DND-41 (cell line): ENCODE measurements at regions not wholly inside any gene's neighbourhood (a gene's known extent, or its start where the extent isn't known, plus 50 kb on each side); places are given as distances from the start of the nearest gene placed in this dataset.
"Not testable (repeated sequence)": the region's sequence is repeated elsewhere in the genome, so short reads cannot be mapped to it uniquely, and the experiment has no call there.

Source experiments
- ATAC-seq: fragments of 200-7000 bp; cut with Tn5 transposase; 3 replicates; pipeline ENCODE4 v1.9.1; 2021; ENCODE audit warnings: low read depth; ENCODE audit not compliant: insufficient read depth
- DNase-seq: peaks from one replicate; pipeline ENCODE4 v3.0.0-alpha.2; 2020
- H2AFZ ChIP-seq: 2 replicates; pipeline ENCODE4 v1.6.0; 2012; ENCODE audit warnings: low read depth, low read length
- H3K27ac ChIP-seq: 2 replicates; pipeline ENCODE4 v1.5.1; 2012; ENCODE audit warnings: low read length, inconsistent platforms
- H3K27me3 ChIP-seq: fragments of 200-600 bp; sonication (generic); 2 replicates; pipeline ENCODE4 v1.6.0; 2012; ENCODE audit warnings: low read length, mild to moderate bottlenecking, inconsistent platforms; ENCODE audit not compliant: insufficient read depth, poor library complexity
- H3K36me3 ChIP-seq: 2 replicates; pipeline ENCODE4 v1.5.1; 2012; ENCODE audit warnings: low read length, inconsistent platforms; ENCODE audit not compliant: insufficient read depth
- H3K4me1 ChIP-seq: 2 replicates; pipeline ENCODE4 v1.5.1; 2012; ENCODE audit warnings: mild to moderate bottlenecking, low read length; ENCODE audit not compliant: insufficient read depth
- H3K4me2 ChIP-seq: 2 replicates; pipeline ENCODE4 v1.6.0; 2012; ENCODE audit warnings: mild to moderate bottlenecking, moderate library complexity, low read length, inconsistent platforms; ENCODE audit not compliant: insufficient read depth
- H3K4me3 ChIP-seq, 2 experiments: fragments of 200-600 bp in 1 of 2; shearing (Covaris generic) in 1 of 2; 2 replicates each; pipeline ENCODE4 v1.5.1; 2012 to 2016; ENCODE audit warnings: inconsistent platforms in 2 of 2, low read length in 2 of 2, mild to moderate bottlenecking in 2 of 2, low read depth in 1 of 2, moderate library complexity in 1 of 2
- H3K79me2 ChIP-seq: 2 replicates; pipeline ENCODE4 v1.6.0; 2012; ENCODE audit warnings: low read length, inconsistent platforms; ENCODE audit not compliant: insufficient read depth
- H3K9ac ChIP-seq: 2 replicates; pipeline ENCODE4 v1.6.0; 2012; ENCODE audit warnings: low read depth, mild to moderate bottlenecking, inconsistent platforms, low read length, moderate library complexity
- H3K9me3 ChIP-seq: 2 replicates; pipeline ENCODE4 v1.5.1; 2012; ENCODE audit warnings: low read length, moderate library complexity, mild to moderate bottlenecking, inconsistent platforms; ENCODE audit not compliant: insufficient read depth, severe bottlenecking
- H4K20me1 ChIP-seq: 2 replicates; pipeline ENCODE4 v1.6.0; 2012; ENCODE audit warnings: low read length; ENCODE audit not compliant: insufficient read depth
- EZH2 ChIP-seq: IDR thresholded peaks from 3 replicates; pipeline ENCODE4 v1.6.1; 2012; ENCODE audit warnings: borderline replicate concordance, low read depth, mild to moderate bottlenecking, moderate library complexity, low read length, inconsistent platforms; ENCODE audit not compliant: severe bottlenecking
- TF ChIP-seq, protein P1 (sequence below): IDR thresholded peaks from 2 replicates; pipeline ENCODE4 v1.5.1; 2012; ENCODE audit warnings: borderline replicate concordance, low read length, moderate library complexity, mild to moderate bottlenecking; ENCODE audit not compliant: poor library complexity, severe bottlenecking; ENCODE audit errors: extremely low read depth

DNA sequence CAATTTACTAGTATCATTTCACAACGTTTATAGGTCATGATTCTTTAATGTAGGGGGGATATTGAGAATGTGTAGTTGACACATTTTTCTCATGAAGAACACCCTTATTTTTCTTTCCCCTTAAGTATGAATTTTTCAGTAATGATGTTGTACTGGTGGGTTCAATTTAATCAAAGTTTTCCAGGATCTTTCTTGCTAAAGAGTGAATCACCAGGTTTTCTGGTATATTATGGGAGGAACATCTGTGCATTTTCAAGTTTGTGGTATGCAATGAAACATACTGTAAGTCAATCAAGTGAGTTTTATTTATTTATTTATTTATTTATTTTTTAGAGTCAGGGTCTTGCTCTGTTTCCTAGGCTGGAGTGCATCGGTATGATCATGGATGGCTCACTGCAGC lies 221.2 kb upstream of the PTGFR start:
- TF ChIP-seq, protein P1, sequence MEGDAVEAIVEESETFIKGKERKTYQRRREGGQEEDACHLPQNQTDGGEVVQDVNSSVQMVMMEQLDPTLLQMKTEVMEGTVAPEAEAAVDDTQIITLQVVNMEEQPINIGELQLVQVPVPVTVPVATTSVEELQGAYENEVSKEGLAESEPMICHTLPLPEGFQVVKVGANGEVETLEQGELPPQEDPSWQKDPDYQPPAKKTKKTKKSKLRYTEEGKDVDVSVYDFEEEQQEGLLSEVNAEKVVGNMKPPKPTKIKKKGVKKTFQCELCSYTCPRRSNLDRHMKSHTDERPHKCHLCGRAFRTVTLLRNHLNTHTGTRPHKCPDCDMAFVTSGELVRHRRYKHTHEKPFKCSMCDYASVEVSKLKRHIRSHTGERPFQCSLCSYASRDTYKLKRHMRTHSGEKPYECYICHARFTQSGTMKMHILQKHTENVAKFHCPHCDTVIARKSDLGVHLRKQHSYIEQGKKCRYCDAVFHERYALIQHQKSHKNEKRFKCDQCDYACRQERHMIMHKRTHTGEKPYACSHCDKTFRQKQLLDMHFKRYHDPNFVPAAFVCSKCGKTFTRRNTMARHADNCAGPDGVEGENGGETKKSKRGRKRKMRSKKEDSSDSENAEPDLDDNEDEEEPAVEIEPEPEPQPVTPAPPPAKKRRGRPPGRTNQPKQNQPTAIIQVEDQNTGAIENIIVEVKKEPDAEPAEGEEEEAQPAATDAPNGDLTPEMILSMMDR, result no peak
- no peak for TF ChIP-seq EZH2
- Histone ChIP-seq H4K20me1 (no peaks in the 10 kb centered on the region), H3K9ac (no peak overlapping the region), H3K4me2 (no peak overlapping the region), H3K4me3 (no peak overlapping the region), H3K36me3 (no peaks in the 10 kb centered on the region), H3K79me2 (no peaks in the 10 kb centered on the region), H2AFZ (no peak overlapping the region), H3K9me3 (no peaks in the 10 kb centered on the region), H3K27ac (no peak overlapping the region), H3K4me1 (no peaks in the 10 kb centered on the region), H3K27me3 (no peaks in the 10 kb centered on the region)
- ATAC-seq (no peak), DNase-seq (no peak)

DNA sequence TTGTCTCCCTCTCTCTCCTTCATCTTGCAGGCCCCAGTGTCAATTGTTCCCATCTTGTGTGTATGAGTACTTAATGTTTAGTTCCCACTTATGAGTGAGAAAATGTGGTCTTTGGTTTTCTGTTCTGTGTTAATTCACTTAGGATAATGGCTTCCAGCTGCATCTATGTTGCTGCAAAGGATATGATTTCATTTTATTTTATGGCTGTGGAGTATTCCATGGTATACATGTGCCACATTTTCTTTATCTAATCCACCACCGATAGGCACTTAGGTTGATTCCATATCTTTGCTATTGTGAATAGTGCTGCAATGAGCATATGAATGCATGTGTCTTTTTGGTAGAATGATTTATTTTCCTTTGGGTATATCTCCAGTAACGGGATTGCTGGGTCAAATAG lies 219.4 kb upstream of the PTGFR start:
- not testable (repeated sequence) for H2AFZ ChIP-seq, DNase-seq, H3K79me2 ChIP-seq, H3K9ac ChIP-seq, H3K4me3 ChIP-seq, H3K27ac ChIP-seq, H3K27me3 ChIP-seq, H3K36me3 ChIP-seq, ATAC-seq, H3K9me3 ChIP-seq, H4K20me1 ChIP-seq, H3K4me1 ChIP-seq, H3K4me2 ChIP-seq

DNA sequence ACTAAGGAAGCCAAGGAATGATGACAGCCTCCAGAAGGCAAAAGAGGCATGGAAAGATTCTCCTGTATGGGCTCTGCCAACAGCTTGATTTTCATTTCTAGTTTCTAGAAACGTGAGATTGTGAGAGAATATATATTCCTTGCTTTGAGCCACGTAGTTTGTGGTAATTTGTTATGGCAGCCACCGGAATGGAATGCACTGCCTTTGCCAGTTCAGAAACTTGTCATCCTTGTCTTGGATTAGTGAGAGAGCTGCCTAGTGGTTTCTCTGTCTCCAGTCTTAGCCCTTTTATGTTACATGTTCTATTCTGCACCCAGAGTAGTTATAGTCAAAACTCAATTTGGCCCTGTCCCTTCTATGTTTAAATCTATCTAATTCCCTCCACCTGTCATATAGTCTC lies 216.0 kb upstream of the PTGFR start:
- H3K79me2 ChIP-seq, result no peaks in the 10 kb centered on the region
- no peaks in the 10 kb centered on the region for H4K20me1 ChIP-seq
- H3K27ac ChIP-seq, result no peak overlapping the region
- H3K4me2 ChIP-seq, result no peak overlapping the region
- ATAC-seq, result no peak
- H3K9me3 ChIP-seq, result no peaks in the 10 kb centered on the region
- DNase-seq, result no peak
- no peak overlapping the region for H3K9ac ChIP-seq
- H3K27me3 ChIP-seq, result no peaks in the 10 kb centered on the region
- no peak overlapping the region for H3K4me3 ChIP-seq
- no peak for TF ChIP-seq EZH2
- TF ChIP-seq, protein P1, result no peak
- H3K36me3 ChIP-seq, result no peaks in the 10 kb centered on the region
- no peaks in the 10 kb centered on the region for H3K4me1 ChIP-seq
- no peak overlapping the region for H2AFZ ChIP-seq

DNA sequence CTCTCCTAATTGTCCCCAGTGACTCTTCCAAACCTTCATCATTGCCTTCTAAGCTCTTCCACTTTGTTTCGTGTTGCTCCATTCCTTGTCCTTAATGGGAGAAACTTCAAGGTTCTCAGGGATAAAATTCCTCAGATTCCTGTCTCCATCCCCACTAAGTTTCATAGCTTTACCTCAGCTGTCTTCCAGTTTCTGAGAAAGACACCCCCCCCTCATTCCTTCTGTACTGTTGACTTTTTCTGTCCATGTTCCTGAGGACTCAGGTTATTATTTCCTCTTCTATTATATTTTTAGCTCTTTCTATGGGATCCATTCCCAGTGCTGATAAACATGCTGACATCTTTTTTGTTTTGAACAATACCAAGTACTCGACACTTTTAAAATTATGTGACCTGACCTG lies 215.3 kb upstream of the PTGFR start:
- Histone ChIP-seq H3K4me1 (no peaks in the 10 kb centered on the region), H3K36me3 (no peaks in the 10 kb centered on the region), H3K4me3 (no peak overlapping the region), H3K27me3 (no peaks in the 10 kb centered on the region), H4K20me1 (no peaks in the 10 kb centered on the region), H3K9me3 (no peaks in the 10 kb centered on the region), H2AFZ (no peak overlapping the region), H3K4me2 (no peak overlapping the region), H3K79me2 (no peaks in the 10 kb centered on the region), H3K9ac (no peak overlapping the region), H3K27ac (no peak overlapping the region)
- TF ChIP-seq, protein P1, result no peak
- no peak for TF ChIP-seq EZH2
- DNase-seq, result no peak
- ATAC-seq, result no peak
